ENCODE measurements at regions not wholly inside any gene's neighbourhood (a gene's known extent, or its start where the extent isn't known, plus 50 kb on each side); places are given as distances from the start of the nearest gene placed in this dataset.

GRCh38 chr1:196136396-196136795 is 471.8 kb downstream of the KCNT2 start:
- no peak for TF ChIP-seq CTCF (conservative IDR thresholded peaks at IDR 0.05)
- Histone ChIP-seq H3K27me3 (ENCODE audit: control insufficient read depth, insufficient read depth, low read length, poor library complexity, severe bottlenecking) (no peaks in the 10 kb centered on the region), H3K9me3 (ENCODE audit: control insufficient read depth, low read length) (no peaks in the 10 kb centered on the region), H3K27ac (ENCODE audit: low read depth, low read length) (no peak overlapping the region), H3K4me3 (ENCODE audit: low read length) (no peak overlapping the region), H3K9ac (ENCODE audit: extremely low read depth, low read length, poor library complexity, severe bottlenecking) (no peak overlapping the region), H3K36me3 (ENCODE audit: control insufficient read depth, insufficient read depth, low read length) (no peaks in the 10 kb centered on the region), H3K4me1 (ENCODE audit: control insufficient read depth, insufficient read depth, low read length) (no peaks in the 10 kb centered on the region)
- no peak overlapping the region for H3K27ac Mint-ChIP-seq
- no peaks in the 10 kb centered on the region for H3K9me3 Mint-ChIP-seq
- H3K4me3 Mint-ChIP-seq, result no peak overlapping the region
- H3K4me1 Mint-ChIP-seq, result no peaks in the 10 kb centered on the region
- DNase-seq, result no peak
- WGBS, 2 experiments (ENCODE audit: insufficient coverage in 1 of 2, insufficient read length in 1 of 2), result 88 to 90% methylated on average over 4 of the region's 4 CpGs
- H3K27me3 Mint-ChIP-seq (ENCODE audit: insufficient read depth), result no peaks in the 10 kb centered on the region
- H3K36me3 Mint-ChIP-seq (ENCODE audit: low read depth), result no peaks in the 10 kb centered on the region

- Histone ChIP-seq H3K4me1 (ENCODE audit: control insufficient read depth, insufficient read depth, low read length) (no peaks in the 10 kb centered on the region), H3K27me3 (ENCODE audit: control insufficient read depth, insufficient read depth, low read length, poor library complexity, severe bottlenecking) (no peaks in the 10 kb centered on the region), H3K9me3 (ENCODE audit: control insufficient read depth, low read length) (no peaks in the 10 kb centered on the region), H3K9ac (ENCODE audit: extremely low read depth, low read length, poor library complexity, severe bottlenecking) (no peak overlapping the region), H3K27ac (ENCODE audit: low read depth, low read length) (no peak overlapping the region), H3K36me3 (ENCODE audit: control insufficient read depth, insufficient read depth, low read length) (no peaks in the 10 kb centered on the region), H3K4me3 (ENCODE audit: low read length) (no peak overlapping the region)
- H3K27me3 Mint-ChIP-seq (ENCODE audit: insufficient read depth), result no peaks in the 10 kb centered on the region
- no peak overlapping the region for H3K27ac Mint-ChIP-seq
- no peaks in the 10 kb centered on the region for H3K9me3 Mint-ChIP-seq
- TF ChIP-seq CTCF (conservative IDR thresholded peaks at IDR 0.05), result no peak
- DNase-seq, result no peak
- H3K36me3 Mint-ChIP-seq (ENCODE audit: low read depth), result no peaks in the 10 kb centered on the region
- H3K4me1 Mint-ChIP-seq, result no peaks in the 10 kb centered on the region
- no CpG with 5 or more reads among the region's 1 CpG for WGBS, 2 experiments (ENCODE audit: insufficient coverage in 1 of 2, insufficient read length in 1 of 2)
- no peak overlapping the region for H3K4me3 Mint-ChIP-seq
Observed at GRCh38 chr1:196131691-196132090, 476.5 kb downstream of the KCNT2 start.

- Mint-ChIP-seq H3K4me3 (no peak overlapping the region), H3K27ac (no peak overlapping the region), H3K9me3 (no peaks in the 10 kb centered on the region), H3K4me1 (no peaks in the 10 kb centered on the region), H3K27me3 (ENCODE audit: insufficient read depth) (no peaks in the 10 kb centered on the region), H3K36me3 (ENCODE audit: low read depth) (no peaks in the 10 kb centered on the region)
- Histone ChIP-seq H3K27me3 (ENCODE audit: control insufficient read depth, insufficient read depth, low read length, poor library complexity, severe bottlenecking) (no peaks in the 10 kb centered on the region), H3K27ac (ENCODE audit: low read depth, low read length) (no peak overlapping the region), H3K36me3 (ENCODE audit: control insufficient read depth, insufficient read depth, low read length) (no peaks in the 10 kb centered on the region), H3K9me3 (ENCODE audit: control insufficient read depth, low read length) (no peaks in the 10 kb centered on the region), H3K9ac (ENCODE audit: extremely low read depth, low read length, poor library complexity, severe bottlenecking) (no peak overlapping the region), H3K4me3 (ENCODE audit: low read length) (no peak overlapping the region), H3K4me1 (ENCODE audit: control insufficient read depth, insufficient read depth, low read length) (no peaks in the 10 kb centered on the region)
- WGBS, 2 experiments (ENCODE audit: insufficient coverage in 1 of 2, insufficient read length in 1 of 2), result 83 to 94% methylated on average over 2 of the region's 2 CpGs
- no peak for DNase-seq
- TF ChIP-seq CTCF (conservative IDR thresholded peaks at IDR 0.05), result no peak
Observed at GRCh38 chr1:196128835-196129234, 479.4 kb downstream of the KCNT2 start.
